Kidney (tissue), 13 donors: ENCODE measurements at regions not wholly inside any gene's neighbourhood (a gene's known extent, or its start where the extent isn't known, plus 50 kb on each side); places are given as distances from the start of the nearest gene placed in this dataset.

Source experiments
- DNase-seq, 5 donors: peaks; one replicate each; pipeline ENCODE4 v3.0.0-alpha.2; 2013 to 2020
- FAIRE-seq: peaks from 2 replicates; lab custom pipeline; 2012; peaks lifted over from hg19 to GRCh38; lab: Jason Lieb, UNC
- H3K27ac ChIP-seq, 2 donors: one replicate each; pipeline ENCODE4 v1.7.0; 2013; ENCODE audit warnings: low read depth in 2 of 2, low read length in 2 of 2, inconsistent platforms in 1 of 2
- H3K27me3 ChIP-seq: one replicate; pipeline ENCODE4 v1.7.1; 2013; ENCODE audit warnings: low read length, inconsistent platforms; ENCODE audit not compliant: control insufficient read depth, insufficient read depth
- H3K36me3 ChIP-seq, 3 donors: one replicate each; pipeline versions ENCODE4 v1.7.0 to v1.7.1; 2013; ENCODE audit warnings: low read length in 3 of 3, control low read depth in 1 of 3, inconsistent platforms in 1 of 3; ENCODE audit not compliant: insufficient read depth in 3 of 3, control insufficient read depth in 2 of 3
- H3K4me1 ChIP-seq, 3 donors: one replicate each; pipeline versions ENCODE4 v1.7.0 to v1.7.1; 2013; ENCODE audit warnings: low read length in 3 of 3, inconsistent platforms in 1 of 3, low read depth in 1 of 3; ENCODE audit not compliant: control insufficient read depth in 2 of 3, insufficient read depth in 2 of 3
- H3K4me3 ChIP-seq, 3 donors: one replicate each; pipeline versions ENCODE4 v1.7.0 to v1.8.1; 2013; ENCODE audit warnings: low read length in 3 of 3, control low read depth in 1 of 3, inconsistent platforms in 1 of 3
- H3K9ac ChIP-seq, 3 donors: one replicate each; pipeline versions ENCODE4 v1.7.0 to v1.7.1; 2013; ENCODE audit warnings: low read length in 3 of 3, control low read depth in 1 of 3, inconsistent platforms in 1 of 3
- H3K9me3 ChIP-seq, 3 donors: one replicate each; pipeline versions ENCODE4 v1.7.0 to v1.7.1; 2013; ENCODE audit warnings: low read length in 3 of 3, control low read depth in 1 of 3, inconsistent platforms in 1 of 3; ENCODE audit not compliant: control insufficient read depth in 2 of 3, insufficient read depth in 1 of 3
- CTCF ChIP-seq: IDR thresholded peaks from 3 replicates; pipeline ENCODE4 v1.5.1; 2012; ENCODE audit warnings: mild to moderate bottlenecking, moderate library complexity, borderline replicate concordance; ENCODE audit not compliant: insufficient read depth; ENCODE audit errors: extremely low read depth
- intact Hi-C: fragments of 100-400 bp; cut with DNase I; formaldehyde crosslinking; loops from one replicate; pipeline ENCODE4 v1.11.1; 2022
- donor health status: control.
- donor health status: control.
- donor health status: control.
- donor health status: control.
- donor health status: control.
- donor health status: DM: yes; HTN: yes; CAD: no.
- donor health status: Normal renal cell carcinoma (clear cell type).

- no peak overlapping the region for H3K9ac ChIP-seq
- H3K36me3 ChIP-seq, result no peaks in the 10 kb centered on the region
- H3K9me3 ChIP-seq, result peaks cover 0 to 7% (median 0%) of the 10 kb centered on the region in 3 donors
- no peaks in the 10 kb centered on the region for H3K4me1 ChIP-seq
- TF ChIP-seq CTCF, result no peak
- H3K27ac ChIP-seq, result no peak overlapping the region
- no peak overlapping the region for H3K4me3 ChIP-seq
- FAIRE-seq, result no peak
- DNase-seq, result no peak
- intact Hi-C loops, result no loop called here
- H3K27me3 ChIP-seq, result no peaks in the 10 kb centered on the region
These were observed 421.0 kb downstream of the ADAM29 start for GRCh38 chr4:175339100-175339707.

- peaks cover 0 to 7% (median 0%) of the 10 kb centered on the region in 3 donors for H3K9me3 ChIP-seq
- no peaks in the 10 kb centered on the region for H3K27me3 ChIP-seq
- no peaks in the 10 kb centered on the region for H3K36me3 ChIP-seq
- no peak overlapping the region for H3K27ac ChIP-seq
- intact Hi-C loops, result no loop called here
- H3K9ac ChIP-seq, result no peak overlapping the region
- FAIRE-seq, result no peak
- no peaks in the 10 kb centered on the region for H3K4me1 ChIP-seq
- no peak for DNase-seq
- no peak overlapping the region for H3K4me3 ChIP-seq
- TF ChIP-seq CTCF, result no peak
These were observed 423.1 kb downstream of the ADAM29 start for GRCh38 chr4:175341203-175341755.

GRCh38 chr4:175346376-175346775, 428.2 kb downstream of the ADAM29 start:
- no peak for FAIRE-seq
- no peak for TF ChIP-seq CTCF

More at GRCh38 chr4:175346376-175346775, 428.2 kb downstream of the ADAM29 start:
- Histone ChIP-seq H3K36me3 (no peaks in the 10 kb centered on the region), H3K27ac (no peak overlapping the region), H3K4me3 (no peak overlapping the region), H3K9ac (no peak overlapping the region), H3K27me3 (no peaks in the 10 kb centered on the region), H3K9me3 (peaks cover 0 to 7% (median 0%) of the 10 kb centered on the region in 3 donors), H3K4me1 (no peaks in the 10 kb centered on the region)
- intact Hi-C loops, result no loop called here
- no peak for DNase-seq
